ENCODE measurements at regions not wholly inside any gene's neighbourhood (a gene's known extent, or its start where the extent isn't known, plus 50 kb on each side); places are given as distances from the start of the nearest gene placed in this dataset.

DNA sequence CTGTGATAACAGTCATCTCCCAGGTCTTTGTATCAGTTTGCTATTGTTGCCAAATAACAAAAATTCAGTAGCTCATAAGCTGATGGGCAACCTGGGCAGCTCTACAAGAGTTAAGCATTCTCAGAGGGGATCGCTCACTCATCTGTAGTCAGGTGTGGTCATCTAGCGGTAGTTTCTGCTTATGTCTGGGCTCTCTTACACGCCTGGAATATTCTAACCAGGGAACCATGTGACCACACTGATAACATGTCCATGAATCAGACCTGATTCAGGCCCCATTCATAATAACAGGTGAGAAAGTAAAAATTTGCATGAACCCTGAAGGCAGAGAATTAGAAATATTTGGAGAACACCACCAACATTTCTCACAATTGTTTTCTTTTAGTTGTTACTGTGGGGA is 576.1 kb downstream of the SLCO4C1 start (continued):
- TF ChIP-seq YY1 (IDR thresholded peaks at IDR 0.05; ENCODE audit: low read depth, low read length) (no peak), USF2 (IDR thresholded peaks at IDR 0.05; ENCODE audit: low read length) (no peak), ZNF274 (IDR thresholded peaks at IDR 0.05; ENCODE audit: borderline replicate concordance, extremely low read depth, low read length) (no peak), HDAC2 (IDR thresholded peaks at IDR 0.05; ENCODE audit: borderline replicate concordance in 1 of 2, low read depth in 2 of 2, low read length in 2 of 2) (no peak), POLR2A (IDR thresholded peaks at IDR 0.05; ENCODE audit: control extremely low read depth in 1 of 2, low read depth in 2 of 2, low read length in 2 of 2) (no peak), BCL11A (IDR thresholded peaks at IDR 0.05; ENCODE audit: low read depth in 2 of 2, low read length in 2 of 2) (no peak), KDM5A (IDR thresholded peaks at IDR 0.05; ENCODE audit: low read length) (no peak), RNF2 (IDR thresholded peaks at IDR 0.05; ENCODE audit: borderline replicate concordance, low read depth, low read length, missing control alignments, poor library complexity, severe bottlenecking) (no peak)

Measured in H1 (cell line).